ENCODE measurements at regions not wholly inside any gene's neighbourhood (a gene's known extent, or its start where the extent isn't known, plus 50 kb on each side); places are given as distances from the start of the nearest gene placed in this dataset.
"Not testable (repeated sequence)": the region's sequence is repeated elsewhere in the genome, so short reads cannot be mapped to it uniquely, and the experiment has no call there.

DNA sequence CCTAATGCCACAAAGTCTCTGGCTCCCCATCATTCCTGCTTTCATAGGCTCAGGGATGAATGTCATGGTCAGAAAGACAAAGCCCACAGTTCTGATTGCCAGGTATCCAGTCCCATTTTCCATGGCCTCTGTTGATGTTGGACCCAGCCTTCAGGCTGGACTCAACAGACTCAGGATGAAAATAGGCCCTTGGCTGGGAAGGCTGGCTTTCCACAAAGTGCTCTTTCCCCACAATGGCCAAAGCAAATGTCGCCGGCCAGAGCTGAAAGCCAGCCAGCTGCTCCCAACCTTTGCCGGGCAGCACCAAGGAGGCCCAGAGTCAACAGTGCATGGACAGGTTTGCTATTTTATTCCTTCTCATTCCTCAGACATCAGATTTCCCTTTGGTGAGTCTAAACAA lies 430.1 kb upstream of the FGF16 start:
- H3K4me3 ChIP-seq (ENCODE audit: low read depth, low read length), result no peak overlapping the region
- no peak for TF ChIP-seq CTCF (IDR thresholded peaks at IDR 0.05; ENCODE audit: insufficient read depth, low read length)
- DNase-seq (ENCODE audit: low read depth), result no peak

DNA sequence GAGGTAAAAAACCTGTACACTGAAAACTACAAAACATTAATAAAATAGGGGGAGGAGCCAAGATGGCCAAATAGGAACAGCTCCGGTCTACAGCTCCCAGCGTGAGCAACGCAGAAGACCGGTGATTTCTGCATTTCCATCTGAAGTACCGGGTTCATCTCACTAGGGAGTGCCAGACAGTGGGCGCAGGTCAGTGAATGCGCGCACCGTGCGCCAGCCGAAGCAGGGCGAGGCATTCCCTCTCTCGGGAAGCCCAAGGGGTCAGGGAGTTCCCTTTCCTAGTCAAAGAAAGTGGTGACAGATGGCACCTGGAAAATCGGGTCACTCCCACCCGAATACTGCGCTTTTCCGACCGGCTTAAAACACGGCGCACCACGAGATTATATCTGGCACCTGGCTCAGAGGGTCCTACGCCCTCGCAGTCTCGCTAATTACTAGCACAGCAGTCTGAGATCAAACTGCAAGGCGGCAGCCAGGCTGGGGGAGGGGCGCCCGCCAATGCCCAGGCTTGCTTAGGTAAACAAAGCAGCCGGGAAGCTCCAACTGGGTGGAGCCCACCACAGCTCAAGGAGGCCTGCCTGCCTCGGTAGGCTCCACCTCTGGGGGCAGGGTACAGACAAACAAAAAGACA lies 400.9 kb upstream of the FGF16 start:
- peak overlapping the region; percentile 20 for H3K4me3 ChIP-seq (ENCODE audit: low read depth, low read length)
- not testable (repeated sequence) for DNase-seq (ENCODE audit: low read depth)

DNA sequence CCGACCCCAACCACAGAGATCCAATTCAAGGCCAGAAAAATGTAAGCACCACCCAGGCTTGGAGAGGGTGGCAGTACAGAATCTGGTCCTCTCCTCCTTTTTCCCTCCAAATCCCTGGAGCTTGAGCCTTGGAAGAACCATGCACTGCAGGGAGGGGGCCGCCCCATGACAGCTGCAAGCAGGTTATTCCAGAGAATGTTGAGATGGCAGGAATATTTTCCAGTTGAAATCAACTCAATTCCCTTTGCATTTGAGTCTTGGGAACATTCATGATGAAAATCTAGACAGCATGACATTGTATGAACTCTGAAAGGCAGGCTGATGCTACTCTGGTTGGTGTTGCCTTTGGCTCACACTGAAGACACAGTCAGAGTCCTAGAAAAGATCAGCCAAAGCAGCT lies 386.6 kb upstream of the FGF16 start:
- no peak overlapping the region for H3K4me3 ChIP-seq (ENCODE audit: low read depth, low read length)
- no peak for TF ChIP-seq CTCF (IDR thresholded peaks at IDR 0.05; ENCODE audit: insufficient read depth, low read length)
- no peak for DNase-seq (ENCODE audit: low read depth)

DNA sequence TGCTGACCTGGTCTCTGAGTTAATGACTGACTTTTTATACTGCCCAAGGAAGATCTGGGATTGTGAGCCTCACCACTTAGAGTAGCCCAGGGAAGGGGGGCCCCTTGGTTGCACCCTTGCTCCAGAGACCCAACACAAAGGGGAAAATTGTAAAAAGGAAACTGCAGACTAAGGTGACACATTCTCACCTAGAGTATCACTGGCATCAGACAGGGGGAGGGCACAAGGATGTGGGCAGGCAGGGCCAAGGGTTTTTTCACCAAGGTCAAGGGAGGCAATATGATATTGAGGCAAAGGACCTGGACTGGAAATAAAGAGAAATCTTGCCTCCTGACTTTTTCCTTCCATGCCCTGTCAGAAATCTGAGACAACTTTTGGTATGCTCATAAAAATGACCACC lies 386.2 kb upstream of the FGF16 start:
- H3K4me3 ChIP-seq (ENCODE audit: low read depth, low read length), result no peak overlapping the region
- no peak for TF ChIP-seq CTCF (IDR thresholded peaks at IDR 0.05; ENCODE audit: insufficient read depth, low read length)
- DNase-seq (ENCODE audit: low read depth), result no peak

GRCh38 chrX:77061545-77061944 lies 385.6 kb upstream of the FGF16 start:
- TF ChIP-seq CTCF (IDR thresholded peaks at IDR 0.05; ENCODE audit: insufficient read depth, low read length), result no peak
- H3K4me3 ChIP-seq (ENCODE audit: low read depth, low read length), result no peak overlapping the region
- peak; percentile 13 for DNase-seq (ENCODE audit: low read depth)

DNA sequence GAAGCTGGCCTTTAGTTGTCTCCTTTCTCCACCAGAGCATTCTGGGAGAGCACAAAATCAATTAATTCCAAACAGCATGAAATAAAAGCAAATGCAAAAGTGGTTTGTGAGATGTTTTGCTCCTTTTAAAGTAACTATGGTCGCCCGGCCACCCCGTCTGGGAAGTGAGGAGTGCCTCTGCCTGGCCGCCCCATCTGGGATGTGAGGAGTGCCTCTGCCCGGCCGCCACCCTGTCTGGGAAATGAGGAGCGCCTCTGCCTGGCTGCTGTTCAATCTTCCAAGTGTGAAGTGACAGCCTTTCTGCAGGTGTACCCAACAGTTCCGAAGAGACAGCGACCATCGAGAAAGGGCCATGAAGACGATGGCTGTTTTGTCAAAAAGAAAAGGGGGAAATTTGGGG lies 381.3 kb upstream of the FGF16 start:
- DNase-seq (ENCODE audit: low read depth), result no peak
- H3K4me3 ChIP-seq (ENCODE audit: low read depth, low read length), result no peak overlapping the region
- no peak for TF ChIP-seq CTCF (IDR thresholded peaks at IDR 0.05; ENCODE audit: insufficient read depth, low read length)

DNA sequence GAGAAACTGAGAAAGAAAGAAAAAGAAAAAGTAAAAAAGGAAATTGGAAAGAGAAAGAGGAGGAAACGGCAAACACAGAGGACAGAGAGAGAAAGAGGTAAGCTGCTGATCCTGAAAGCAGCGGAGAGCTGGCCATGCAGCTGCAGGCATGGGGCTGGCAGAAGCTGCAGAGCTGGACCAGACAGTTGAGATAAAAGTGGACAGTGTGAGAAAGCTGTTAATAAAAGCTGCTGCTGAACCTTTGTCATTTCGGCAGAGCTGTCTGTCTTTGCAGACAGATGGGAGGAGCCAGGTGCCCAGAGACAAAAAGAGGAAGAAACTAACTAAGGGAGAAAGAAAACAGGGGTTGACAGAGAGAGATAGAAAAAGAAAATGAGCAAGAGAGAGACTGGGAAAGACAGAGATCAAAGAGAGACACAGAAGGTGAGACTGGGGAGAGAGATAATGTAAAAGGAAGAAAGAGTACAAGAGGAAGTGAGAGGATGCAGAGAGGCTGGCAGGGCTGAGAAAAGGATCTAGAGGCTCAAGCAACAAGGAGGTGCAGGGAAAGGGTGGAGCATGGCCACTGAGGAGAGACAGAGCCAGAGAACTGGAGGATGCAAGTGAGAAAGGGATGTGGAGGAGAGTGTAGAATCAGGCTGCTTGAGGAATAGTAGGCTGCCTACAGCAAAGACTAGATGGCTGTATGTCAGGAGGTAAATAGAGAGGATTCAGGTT lies 376.8 kb upstream of the FGF16 start:
- no peak for TF ChIP-seq CTCF (IDR thresholded peaks at IDR 0.05; ENCODE audit: insufficient read depth, low read length)
- no peak for DNase-seq (ENCODE audit: low read depth)

More for the DNA sequence above, 376.8 kb upstream of the FGF16 start:
- no peak overlapping the region for H3K4me3 ChIP-seq (ENCODE audit: low read depth, low read length)
